ENCODE measurements at regions not wholly inside any gene's neighbourhood (a gene's known extent, or its start where the extent isn't known, plus 50 kb on each side); places are given as distances from the start of the nearest gene placed in this dataset.

GRCh38 chr5:125004009-125004408, 257.6 kb upstream of the ZNF608 start:
- no peak for DNase-seq

GRCh38 chr5:125005266-125005665, 258.8 kb upstream of the ZNF608 start:
- no peak for DNase-seq

GRCh38 chr5:125006011-125006685, 259.7 kb upstream of the ZNF608 start:
- no peak for DNase-seq

- no peak for DNase-seq
These were observed 263.9 kb upstream of the ZNF608 start for GRCh38 chr5:125010356-125010755.

- no peak for DNase-seq
These were observed 264.6 kb upstream of the ZNF608 start for GRCh38 chr5:125011014-125011413.

GRCh38 chr5:125011419-125011818, 265.0 kb upstream of the ZNF608 start:
- no peak for DNase-seq

GRCh38 chr5:125011947-125012346, 265.5 kb upstream of the ZNF608 start:
- DNase-seq, result no peak

- no peak for DNase-seq
These were observed 266.4 kb upstream of the ZNF608 start for GRCh38 chr5:125012727-125013451.

- DNase-seq, result no peak
These were observed 267.8 kb upstream of the ZNF608 start for GRCh38 chr5:125014202-125014601.

- no peak for DNase-seq
These were observed 271.4 kb upstream of the ZNF608 start for GRCh38 chr5:125017796-125018195.

GRCh38 chr5:125023673-125024072, 277.2 kb upstream of the ZNF608 start:
- no peak for DNase-seq

GRCh38 chr5:125026867-125027731, 280.7 kb upstream of the ZNF608 start:
- DNase-seq, result no peak

- no peak for DNase-seq
These were observed 285.8 kb upstream of the ZNF608 start for GRCh38 chr5:125032286-125032685.

GRCh38 chr5:125033602-125034001, 287.2 kb upstream of the ZNF608 start:
- no peak for DNase-seq

- no peak for DNase-seq
These were observed 287.9 kb upstream of the ZNF608 start for GRCh38 chr5:125034331-125034730.

GRCh38 chr5:125036494-125036893, 290.1 kb upstream of the ZNF608 start:
- no peak for DNase-seq

GRCh38 chr5:125037020-125037419, 290.6 kb upstream of the ZNF608 start:
- no peak for DNase-seq

- DNase-seq, result no peak
These were observed 291.1 kb upstream of the ZNF608 start for GRCh38 chr5:125037530-125037929.

GRCh38 chr5:125038477-125038876, 292.0 kb upstream of the ZNF608 start:
- DNase-seq, result no peak

GRCh38 chr5:125041798-125042197, 295.4 kb upstream of the ZNF608 start:
- DNase-seq, result no peak

GRCh38 chr5:125042261-125042890, 295.9 kb upstream of the ZNF608 start:
- no peak for DNase-seq

- peak; percentile 52 for DNase-seq
These were observed 297.4 kb upstream of the ZNF608 start for GRCh38 chr5:125043781-125044391.
